Uterus (tissue), 3 donors: ENCODE measurements at regions not wholly inside any gene's neighbourhood (a gene's known extent, or its start where the extent isn't known, plus 50 kb on each side); places are given as distances from the start of the nearest gene placed in this dataset.

Experiments
- DNase-seq, 2 donors: peaks; one replicate each; pipeline ENCODE4 v3.0.0-alpha.2; 2019 to 2020
- H3K27ac ChIP-seq, 2 donors: fragments of 200-600 bp; sonication (generic); 1 replicate in 1 of 2; 2 replicates in 1 of 2; pipeline ENCODE4 v1.5.1; 2016 to 2018
- H3K27me3 ChIP-seq, 2 donors: fragments of 200-600 bp; sonication (generic); one replicate each; pipeline ENCODE4 v1.5.1; 2018 to 2019; ENCODE audit warnings: control low read depth in 1 of 2
- H3K36me3 ChIP-seq, 2 donors: fragments of 200-600 bp; sonication (generic); one replicate each; pipeline ENCODE4 v1.5.1; 2019; ENCODE audit warnings: control low read depth in 1 of 2
- H3K4me1 ChIP-seq, 2 donors: fragments of 200-600 bp; sonication (generic); one replicate each; pipeline ENCODE4 v1.5.1; 2018 to 2019; ENCODE audit warnings: control low read depth in 1 of 2
- H3K4me3 ChIP-seq, 2 donors: fragments of 200-600 bp; sonication (generic); 1 replicate in 1 of 2; 2 replicates in 1 of 2; pipeline ENCODE4 v1.5.1; 2018 to 2019; ENCODE audit warnings: mild to moderate bottlenecking in 1 of 2
- H3K9me3 ChIP-seq, 2 donors: fragments of 200-600 bp; sonication (generic); one replicate each; pipeline ENCODE4 v1.5.1; 2019; ENCODE audit warnings: control low read depth in 1 of 2
- CTCF ChIP-seq, 4 experiments: fragments of 200-600 bp in 2 of 4; fragments of 450-650 bp in 2 of 4; sonication (generic) in 2 of 4; IDR thresholded peaks; one replicate each; pipeline ENCODE4 v1.5.1; 2016 to 2019; ENCODE audit warnings: antibody characterized with exemption in 4 of 4, mild to moderate bottlenecking in 2 of 4, moderate library complexity in 1 of 4
- POLR2A ChIP-seq, 2 donors: fragments of 450-650 bp; IDR thresholded peaks; one replicate each; pipeline ENCODE4 v1.6.1; 2016; ENCODE audit warnings: antibody characterized with exemption in 2 of 2, mild to moderate bottlenecking in 1 of 2, moderate library complexity in 1 of 2
- intact Hi-C: fragments of 100-400 bp; cut with DNase I; formaldehyde crosslinking; loops from one replicate; pipeline ENCODE4 v1.15.1; 2023; ENCODE audit warnings: low total_unique reads
- donor health status: DM: yes; HTN: yes; CAD: no.

GRCh38 chr2:106653465-106653864 lies 166.3 kb downstream of the CD8B2 start:
- intact Hi-C loops = no loop called here
- H3K36me3 ChIP-seq = no peaks in the 10 kb centered on the region
- H3K4me3 ChIP-seq = no peak overlapping the region
- no peak overlapping the region for H3K27ac ChIP-seq
- peaks cover 0 to 6% of the 10 kb centered on the region in 2 donors for H3K9me3 ChIP-seq
- no peaks in the 10 kb centered on the region for H3K27me3 ChIP-seq
- TF ChIP-seq POLR2A (IDR thresholded peaks at IDR 0.05) (no peak), CTCF (IDR thresholded peaks at IDR 0.05) (no peak)
- no peak for DNase-seq
- H3K4me1 ChIP-seq = no peaks in the 10 kb centered on the region

GRCh38 chr2:106658616-106659015 lies 171.5 kb downstream of the CD8B2 start:
- H3K4me1 ChIP-seq = no peaks in the 10 kb centered on the region
- peaks cover 0 to 6% of the 10 kb centered on the region in 2 donors for H3K9me3 ChIP-seq
- intact Hi-C loops = no loop called here
- H3K27ac ChIP-seq = no peak overlapping the region
- no peaks in the 10 kb centered on the region for H3K36me3 ChIP-seq
- no peak overlapping the region for H3K4me3 ChIP-seq
- no peaks in the 10 kb centered on the region for H3K27me3 ChIP-seq
- no peak for TF ChIP-seq POLR2A (IDR thresholded peaks at IDR 0.05)
- no peak for TF ChIP-seq CTCF (IDR thresholded peaks at IDR 0.05)
- DNase-seq = no peak

DNA sequence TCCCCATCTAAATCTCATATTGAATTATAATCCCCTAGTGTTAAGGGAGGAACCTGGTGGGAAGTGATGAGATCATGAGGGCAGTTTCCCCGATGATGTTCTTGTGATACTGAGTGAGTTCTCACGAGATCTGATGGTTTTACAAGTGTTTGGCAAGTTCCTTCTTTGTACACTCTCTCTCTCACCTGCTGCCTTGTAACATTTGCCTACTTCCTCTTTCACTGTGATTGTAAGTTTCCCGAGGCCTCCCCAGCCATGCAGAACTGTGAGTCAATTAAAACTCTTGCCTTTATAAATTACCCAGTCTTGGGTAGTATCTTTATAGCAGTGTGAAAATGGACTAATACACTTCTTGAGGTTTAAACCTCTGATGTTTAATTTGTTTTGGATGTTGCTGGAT lies 177.5 kb downstream of the CD8B2 start:
- intact Hi-C loops = no loop called here
- Histone ChIP-seq H3K4me3 (no peak overlapping the region), H3K4me1 (no peaks in the 10 kb centered on the region), H3K9me3 (no peaks in the 10 kb centered on the region), H3K36me3 (no peaks in the 10 kb centered on the region), H3K27ac (no peak overlapping the region), H3K27me3 (no peaks in the 10 kb centered on the region)
- DNase-seq = no peak
- TF ChIP-seq CTCF (IDR thresholded peaks at IDR 0.05) (no peak), POLR2A (IDR thresholded peaks at IDR 0.05) (no peak)

- TF ChIP-seq CTCF (IDR thresholded peaks at IDR 0.05) (no peak), POLR2A (IDR thresholded peaks at IDR 0.05) (no peak)
- Histone ChIP-seq H3K27me3 (no peaks in the 10 kb centered on the region), H3K36me3 (no peaks in the 10 kb centered on the region), H3K27ac (no peak overlapping the region), H3K9me3 (no peaks in the 10 kb centered on the region), H3K4me1 (no peaks in the 10 kb centered on the region), H3K4me3 (no peak overlapping the region)
- DNase-seq = no peak
- intact Hi-C loops = no loop called here
Observed at GRCh38 chr2:106667478-106668070, 180.4 kb downstream of the CD8B2 start.

DNA sequence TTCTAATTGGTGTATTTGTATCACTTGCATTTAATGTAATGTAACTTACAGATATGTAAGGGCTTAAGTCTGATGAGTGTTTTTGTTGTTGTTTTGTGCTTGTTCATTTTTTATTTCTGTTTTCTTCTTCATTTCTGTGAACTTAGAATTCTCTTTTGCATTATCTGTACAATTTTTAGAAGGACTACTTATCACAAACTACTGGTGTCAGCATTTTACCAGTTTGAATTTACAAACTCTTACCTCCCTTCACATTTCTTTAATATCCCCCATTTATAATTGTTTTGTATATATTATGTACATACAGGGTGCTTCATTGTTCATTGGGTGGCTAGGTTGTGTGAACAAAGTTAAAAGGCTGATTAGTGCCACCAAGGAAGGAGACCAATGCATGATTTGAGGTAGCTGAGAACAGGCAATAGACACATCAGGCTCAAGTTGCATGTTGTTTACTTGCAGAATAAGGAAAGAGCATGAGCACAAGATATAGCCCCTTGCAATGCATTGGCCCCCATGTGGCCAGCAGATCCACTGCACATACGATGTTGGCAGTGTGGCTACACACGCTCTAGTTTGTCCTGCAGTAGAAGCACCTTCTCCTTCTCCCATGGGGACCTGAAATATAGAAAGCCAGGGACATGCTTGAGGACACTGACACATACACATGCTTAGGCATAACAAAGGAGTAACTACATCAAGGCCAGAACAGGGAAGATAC lies 198.2 kb downstream of the CD8B2 start:
- H3K9me3 ChIP-seq = no peaks in the 10 kb centered on the region
- DNase-seq = no peak
- H3K4me3 ChIP-seq = no peak overlapping the region
- TF ChIP-seq POLR2A (IDR thresholded peaks at IDR 0.05) (no peak), CTCF (IDR thresholded peaks at IDR 0.05) (no peak)
- no peaks in the 10 kb centered on the region for H3K36me3 ChIP-seq
- no peaks in the 10 kb centered on the region for H3K27me3 ChIP-seq
- no peaks in the 10 kb centered on the region for H3K4me1 ChIP-seq
- no peak overlapping the region for H3K27ac ChIP-seq
- intact Hi-C loops = no loop called here
